GM04504 (cell line): ENCODE measurements at regions not wholly inside any gene's neighbourhood (a gene's known extent, or its start where the extent isn't known, plus 50 kb on each side); places are given as distances from the start of the nearest gene placed in this dataset.

Source experiments
- DNase-seq: peaks from one replicate; pipeline ENCODE4 v3.0.0-alpha.2; 2012; ENCODE audit warnings: low read depth

DNA sequence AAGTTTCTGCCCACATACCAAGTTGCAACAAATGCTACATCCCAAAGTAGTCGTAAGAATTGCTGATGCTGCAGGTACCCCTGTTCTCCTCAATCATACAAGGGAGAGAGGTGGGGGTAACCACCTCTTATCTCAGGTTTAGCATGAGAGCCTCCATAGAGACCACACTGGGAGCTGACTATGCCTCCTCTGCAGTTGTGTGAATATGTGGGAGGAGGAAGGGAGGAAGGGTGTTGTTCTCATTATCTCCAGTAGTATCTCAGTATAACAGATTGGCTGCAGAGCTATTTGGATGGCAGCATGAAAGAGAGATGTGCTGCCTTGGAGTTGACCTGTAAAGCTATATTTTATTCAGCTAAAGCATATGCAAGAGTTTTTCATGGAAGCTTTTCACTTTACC is 690.7 kb downstream of the KCNJ3 start:
- no peak for DNase-seq

DNA sequence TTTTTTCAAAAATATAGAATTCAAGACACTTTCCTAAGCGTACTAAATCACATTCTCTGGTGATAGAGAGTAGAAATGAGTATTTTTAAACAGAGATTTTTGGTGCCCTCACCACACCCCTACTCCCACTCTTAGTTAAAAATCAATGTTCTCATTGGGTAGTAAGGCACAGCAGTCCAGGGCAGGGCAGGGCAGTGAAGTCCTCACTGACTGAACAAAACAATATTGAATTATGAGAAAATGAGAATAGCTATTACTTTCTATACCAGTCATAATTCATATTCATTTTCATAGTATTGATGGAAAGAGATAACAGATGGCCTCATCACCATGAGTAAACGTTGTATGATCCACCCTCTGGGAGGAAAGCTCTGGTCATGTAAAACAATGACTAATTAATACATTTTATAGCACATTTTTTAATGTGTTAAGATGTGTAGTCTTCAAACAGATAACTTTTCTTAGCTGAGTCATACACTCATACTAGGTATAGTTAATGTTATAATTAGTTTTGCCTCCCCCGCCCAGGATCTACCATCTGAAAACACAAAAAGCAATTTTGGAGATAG is 686.1 kb downstream of the KCNJ3 start:
- no peak for DNase-seq

DNA sequence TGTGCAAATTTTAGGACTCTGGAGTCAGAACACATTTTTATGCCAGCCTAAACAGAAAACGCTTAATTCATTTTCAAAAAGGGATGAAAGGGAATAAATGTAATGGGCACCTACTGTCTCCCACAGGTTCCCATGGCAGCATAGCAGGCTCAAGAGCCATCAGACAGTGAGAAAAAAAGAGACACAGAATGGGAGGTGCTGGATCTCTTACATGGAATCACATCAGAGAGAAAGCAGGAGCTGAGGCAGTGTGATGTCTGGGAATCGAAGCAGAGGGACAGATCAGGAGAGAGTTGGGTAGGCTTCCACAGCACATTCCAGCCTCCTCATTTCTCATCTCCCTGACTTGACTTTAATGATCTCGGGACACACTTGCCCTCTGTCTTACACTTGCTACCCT is 684.3 kb downstream of the KCNJ3 start:
- no peak for DNase-seq

DNA sequence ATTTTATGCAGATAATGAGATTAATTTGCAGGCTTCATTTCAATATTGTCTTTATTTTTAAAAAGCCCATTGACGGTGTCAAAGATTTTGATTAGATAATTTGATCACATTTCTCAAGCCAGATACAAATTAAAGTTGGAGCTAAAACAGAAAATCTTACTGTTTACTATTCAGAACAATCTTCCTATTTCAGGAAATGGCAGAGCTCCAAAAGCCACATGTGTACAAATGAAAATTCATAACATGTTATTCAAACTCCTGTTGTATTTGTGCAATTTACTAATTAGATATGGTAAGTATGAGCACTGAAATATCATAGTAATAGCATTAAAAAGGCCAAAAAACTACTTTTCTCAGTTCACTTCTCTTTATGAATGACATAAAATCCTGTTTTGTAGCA is 682.9 kb downstream of the KCNJ3 start:
- DNase-seq, result no peak

DNA sequence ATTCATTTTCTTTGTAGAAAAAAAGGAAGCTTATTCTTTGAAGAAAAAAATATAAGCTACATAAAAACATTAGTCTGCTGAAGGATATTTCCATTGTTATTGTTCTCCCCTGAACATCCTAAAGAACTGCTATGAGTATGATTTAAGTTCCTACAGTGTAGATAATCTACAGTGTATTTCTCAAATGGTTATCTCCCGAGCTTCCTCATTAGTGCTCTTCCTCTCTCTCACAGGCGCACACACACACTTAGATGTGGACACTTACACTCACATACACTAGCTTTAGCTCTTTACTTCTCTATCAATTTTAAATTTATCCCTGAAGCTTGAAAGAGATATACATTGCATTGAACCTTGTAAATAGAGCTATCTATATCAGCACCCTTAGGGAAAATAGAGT is 681.0 kb downstream of the KCNJ3 start:
- DNase-seq, result no peak

DNA sequence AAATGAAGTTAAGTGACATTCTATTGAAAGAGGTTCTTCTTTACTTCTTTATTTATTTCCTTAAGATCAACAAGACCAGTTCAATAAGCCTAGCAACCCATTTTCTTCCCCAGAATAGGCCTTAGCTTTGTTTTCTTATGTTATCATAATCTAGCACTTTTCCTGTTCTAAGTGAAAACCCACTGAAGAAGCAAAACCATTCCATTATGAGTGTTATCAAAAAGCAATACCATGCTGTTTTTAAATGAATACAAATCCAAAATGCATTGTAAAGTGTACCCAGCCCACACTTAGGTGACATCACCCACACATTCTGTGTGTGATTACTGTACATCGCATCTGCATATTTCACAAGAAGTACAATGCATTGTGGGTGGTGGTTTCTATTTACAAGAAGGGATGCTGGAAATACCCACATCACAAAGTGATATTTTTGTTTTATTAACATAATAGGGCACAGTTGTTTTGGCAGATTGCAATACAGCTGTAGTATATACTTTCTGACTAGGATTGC is 679.5 kb downstream of the KCNJ3 start:
- no peak for DNase-seq

DNA sequence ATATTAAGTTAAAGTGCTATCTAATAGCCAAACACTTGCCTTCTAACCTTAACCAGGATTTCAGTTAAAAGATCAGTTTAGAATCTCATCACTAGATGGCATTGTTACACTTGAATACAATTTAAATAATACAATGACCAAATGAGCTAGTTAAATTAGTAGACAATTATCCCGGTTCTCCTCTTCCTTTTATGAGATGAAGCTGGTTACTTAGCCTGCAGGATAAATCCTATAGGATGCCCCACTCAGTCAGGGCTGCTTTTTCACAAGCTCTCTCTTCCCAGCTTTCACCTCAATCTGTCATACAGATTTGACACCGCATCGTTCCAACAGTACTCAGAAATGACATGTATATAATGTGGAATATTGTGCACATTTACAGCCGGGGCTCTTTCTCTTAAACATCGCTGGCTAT is 678.8 kb downstream of the KCNJ3 start:
- DNase-seq, result no peak

DNA sequence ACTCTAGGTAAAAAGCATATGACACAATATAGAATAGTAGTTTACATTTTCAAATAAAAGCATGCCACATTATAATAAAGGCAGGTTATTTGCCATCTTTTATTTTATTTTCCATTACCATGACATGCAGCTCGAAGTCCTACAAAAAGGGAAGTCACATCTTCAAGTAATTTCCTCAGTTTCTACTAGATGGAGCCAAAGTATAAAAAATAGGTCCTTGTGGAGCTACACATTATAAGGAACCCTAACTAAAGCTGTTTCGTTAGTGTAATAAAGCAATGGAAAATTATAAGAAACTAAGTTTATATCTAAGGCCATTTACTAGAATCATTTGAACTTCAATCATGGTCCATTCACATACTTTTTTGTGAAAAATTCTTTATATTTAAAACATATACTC is 674.5 kb downstream of the KCNJ3 start:
- no peak for DNase-seq

DNA sequence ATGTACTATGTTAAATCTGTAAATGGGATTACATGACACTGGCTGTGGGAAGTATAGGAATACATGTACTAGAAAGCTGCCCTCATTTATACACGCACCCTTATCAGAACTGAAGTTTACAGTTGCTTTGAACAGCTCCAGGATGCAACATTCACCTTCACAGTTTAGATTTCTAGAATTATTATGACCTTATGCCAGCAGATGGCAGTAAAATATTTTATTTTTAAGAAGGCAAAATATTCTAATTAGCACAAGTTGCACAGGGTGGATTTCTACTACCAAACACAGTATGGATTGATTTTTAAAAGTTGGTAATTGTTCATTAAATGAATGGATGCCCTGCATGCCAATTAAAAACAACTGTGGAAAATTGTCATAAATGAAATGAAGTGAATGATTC is 670.4 kb downstream of the KCNJ3 start:
- DNase-seq, result no peak

DNA sequence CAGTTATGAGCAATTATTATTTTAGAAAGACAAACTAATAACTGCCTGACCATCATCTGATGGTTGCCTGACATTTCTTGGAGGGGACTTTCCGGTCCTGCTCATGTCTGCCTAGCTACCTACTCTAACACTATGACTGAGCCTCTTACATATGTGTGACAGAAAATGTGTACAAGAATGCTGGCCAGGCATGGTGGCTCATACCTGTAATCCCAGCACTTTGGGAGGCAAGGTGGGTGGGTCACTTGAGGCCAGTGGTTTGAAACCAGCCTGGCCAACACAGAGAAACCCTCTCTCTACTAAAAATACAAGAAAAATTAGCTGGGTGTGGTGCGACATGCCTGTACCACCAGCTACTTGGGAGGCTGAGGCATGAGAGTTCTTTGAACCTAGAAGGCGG is 666.3 kb downstream of the KCNJ3 start:
- no peak for DNase-seq

DNA sequence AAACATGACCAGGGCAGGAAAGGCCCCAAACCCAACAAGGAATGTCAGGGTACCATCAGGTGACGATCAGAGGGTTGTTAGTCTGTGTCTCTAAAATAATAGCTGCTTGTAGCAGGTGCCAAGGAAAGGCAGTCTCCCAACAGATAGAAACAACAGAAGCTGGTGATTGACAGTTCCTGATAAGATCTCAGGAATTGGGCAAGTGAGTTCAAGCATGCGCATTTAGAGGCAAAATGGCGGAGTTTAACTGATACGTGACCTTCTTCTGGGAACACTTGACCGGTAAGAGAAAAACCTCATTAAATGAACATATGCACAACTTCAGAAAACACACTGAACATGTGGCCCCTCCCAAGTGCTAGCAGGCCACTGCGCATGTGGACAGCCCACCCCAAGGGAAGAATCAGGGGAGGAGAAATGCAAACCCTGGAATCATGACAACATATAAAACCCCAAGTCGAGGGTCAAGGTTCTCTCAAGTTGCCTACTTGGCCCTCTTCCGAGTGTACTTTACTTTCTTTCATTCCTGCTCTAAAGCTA is 664.9 kb downstream of the KCNJ3 start:
- DNase-seq, result no peak

DNA sequence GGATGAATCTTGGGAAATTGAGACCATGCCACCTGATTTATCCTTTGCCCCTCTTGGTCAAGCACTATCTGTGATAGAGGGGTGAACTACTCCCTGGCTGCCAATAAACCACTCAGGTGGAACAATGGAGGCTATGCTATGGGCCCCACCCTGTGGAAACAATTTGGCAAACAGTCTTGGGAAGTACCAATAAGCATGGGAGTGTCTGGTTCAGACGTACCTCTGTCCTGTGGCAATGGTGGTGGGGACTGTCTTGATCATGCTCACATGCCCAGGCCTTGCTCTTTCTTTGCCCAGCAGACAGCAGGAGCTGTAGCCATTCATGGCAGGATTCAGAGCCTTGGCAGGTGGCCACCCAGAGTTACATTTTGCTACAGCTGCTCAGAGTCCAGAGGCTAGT is 658.7 kb downstream of the KCNJ3 start:
- no peak for DNase-seq

DNA sequence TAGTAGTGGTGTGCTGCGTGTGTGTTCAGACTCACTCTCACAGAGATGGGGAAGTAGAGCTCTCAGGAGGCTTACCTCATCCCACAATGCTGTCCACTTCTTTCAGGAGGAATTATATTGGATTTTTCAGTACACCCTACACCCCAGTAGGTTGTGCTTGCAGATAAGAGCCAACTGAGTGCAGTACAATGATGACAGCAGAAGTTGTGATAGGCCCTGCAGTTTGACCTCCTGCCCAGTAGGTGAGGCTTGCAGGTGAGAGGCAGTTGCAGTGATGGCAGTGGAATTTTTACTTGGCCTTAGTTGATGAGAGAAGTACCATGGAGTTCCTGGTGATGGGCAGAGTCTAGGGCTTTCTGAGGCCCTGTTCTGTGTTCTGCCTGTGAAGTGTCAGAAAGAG is 657.8 kb downstream of the KCNJ3 start:
- no peak for DNase-seq

DNA sequence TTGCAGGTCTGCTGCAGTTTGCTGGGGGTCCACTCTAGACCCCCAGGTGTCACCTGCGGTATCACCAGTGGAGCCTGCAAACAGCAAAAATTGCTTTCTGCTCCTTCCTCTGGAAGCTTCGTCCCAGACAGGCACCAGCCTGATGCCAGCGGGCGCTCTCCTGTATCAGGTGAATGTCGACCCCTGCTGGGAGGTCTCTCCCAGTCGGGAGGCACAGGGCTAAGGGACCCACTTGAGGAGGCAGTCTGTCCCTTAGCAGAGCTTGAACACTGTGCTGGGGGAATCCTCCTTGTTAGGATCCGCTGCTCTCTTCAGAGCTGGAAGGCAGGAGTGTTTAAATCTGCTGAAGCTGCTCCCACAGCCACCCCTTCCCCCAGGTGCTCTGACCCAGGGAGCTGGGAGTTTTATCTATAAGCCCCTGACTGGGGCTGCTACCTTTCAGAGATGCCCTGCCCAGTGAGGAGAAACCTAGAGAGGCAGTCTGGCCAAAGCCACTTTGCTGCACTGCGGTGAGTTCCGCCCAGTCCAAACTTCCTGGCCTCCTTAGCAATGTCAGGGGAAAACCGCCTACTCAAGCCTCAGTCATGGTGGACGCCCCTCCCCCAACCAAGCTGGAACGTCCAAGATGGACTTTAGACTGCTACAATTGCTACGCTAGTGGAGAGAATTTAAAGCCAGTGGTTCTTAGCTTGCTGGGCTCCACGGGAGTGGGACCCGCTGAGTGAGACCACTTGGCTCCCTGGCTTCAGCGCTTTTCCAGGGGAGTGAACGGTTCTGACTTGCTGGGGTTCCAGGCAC is 652.5 kb downstream of the KCNJ3 start:
- no peak for DNase-seq

DNA sequence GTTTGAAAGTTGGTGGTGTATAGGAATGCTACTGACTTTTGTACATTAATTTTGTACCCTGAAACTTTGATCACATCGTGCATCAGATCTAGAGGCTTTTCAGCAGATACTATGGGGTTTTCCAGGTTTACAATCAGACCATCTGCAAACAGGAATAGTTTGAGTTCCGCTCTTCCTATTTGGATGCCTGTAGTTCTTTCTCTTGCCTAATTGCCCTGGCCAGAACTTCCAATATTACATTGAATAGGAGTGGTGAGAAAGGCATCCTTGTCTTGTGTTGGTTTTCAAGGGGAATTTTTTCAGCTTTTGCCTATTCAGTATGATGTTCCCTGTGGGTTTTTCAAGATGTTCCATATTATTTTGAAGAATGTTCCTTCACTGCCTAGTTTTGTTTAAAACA is 633.5 kb downstream of the KCNJ3 start:
- DNase-seq, result no peak

DNA sequence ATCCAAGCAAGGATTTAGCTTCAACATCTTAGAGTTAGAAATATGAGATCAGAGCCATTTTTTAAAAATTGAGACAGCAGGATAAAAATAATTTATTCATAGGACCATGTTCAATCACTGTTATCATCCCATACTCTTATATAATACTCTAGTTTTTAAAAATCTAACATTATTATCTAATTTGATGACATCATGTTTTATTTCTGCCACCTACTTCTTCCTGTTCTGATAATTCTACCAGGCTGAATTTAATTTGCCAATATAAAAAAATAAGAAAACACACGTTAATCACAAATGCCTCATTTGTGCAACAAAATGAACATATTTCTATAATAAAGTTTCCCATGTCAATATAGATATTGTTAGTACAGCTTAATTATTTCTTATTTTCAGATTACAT is 621.7 kb downstream of the KCNJ3 start:
- no peak for DNase-seq

DNA sequence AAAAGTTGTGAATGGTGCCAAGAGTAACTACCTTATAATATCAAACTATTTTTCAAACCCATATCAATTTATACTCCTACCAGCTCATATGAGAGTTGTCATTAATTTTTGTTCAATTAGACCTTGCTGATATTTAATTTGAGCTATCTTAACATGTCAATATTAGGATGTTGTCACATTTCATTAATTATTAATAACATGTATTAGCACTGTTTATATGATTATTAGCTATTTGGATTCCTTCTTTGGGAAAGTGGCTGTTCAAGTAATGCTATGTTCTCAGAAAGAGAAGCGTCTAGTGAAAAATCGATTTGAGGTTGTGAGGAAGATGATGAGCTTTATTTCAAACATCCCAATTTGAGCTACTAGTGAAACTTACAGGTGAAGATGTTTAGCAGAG is 620.2 kb downstream of the KCNJ3 start:
- DNase-seq, result no peak

DNA sequence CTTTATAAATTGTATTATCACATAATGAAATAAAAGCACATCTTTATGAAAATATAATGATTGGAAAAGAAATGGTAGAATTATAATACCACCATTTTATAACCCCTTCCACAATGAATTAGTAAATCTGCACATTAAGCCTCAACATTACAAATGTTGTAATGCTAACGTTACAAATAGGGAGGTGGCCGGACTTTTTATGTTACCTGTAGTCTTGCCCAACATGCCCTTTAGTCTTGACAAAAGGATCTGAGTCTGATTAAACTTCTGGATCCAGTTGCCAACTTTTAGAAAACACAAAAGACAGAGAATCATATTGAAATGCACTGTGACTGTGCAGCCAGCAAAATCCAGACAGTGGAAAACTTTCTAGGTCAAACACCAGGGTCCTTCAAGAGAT is 617.3 kb downstream of the KCNJ3 start:
- no peak for DNase-seq

DNA sequence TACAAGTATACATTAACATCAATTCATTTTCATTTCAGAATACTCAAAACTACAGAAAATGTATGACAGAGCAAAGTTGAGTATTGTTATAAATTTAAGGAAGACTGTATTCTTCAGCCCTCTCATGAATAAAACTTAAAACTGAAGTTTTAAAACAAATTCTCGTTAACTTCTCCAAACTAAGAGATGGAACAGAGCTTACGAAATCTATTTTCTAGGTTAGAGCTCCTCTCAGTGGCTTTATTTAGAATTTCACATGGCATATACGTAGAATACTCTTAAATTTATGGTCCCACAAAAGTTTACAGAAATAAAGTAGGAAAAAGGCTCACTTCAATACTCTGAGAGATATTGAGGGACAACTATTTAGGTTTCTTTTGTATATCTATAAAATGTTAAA is 612.1 kb downstream of the KCNJ3 start:
- DNase-seq, result no peak

DNA sequence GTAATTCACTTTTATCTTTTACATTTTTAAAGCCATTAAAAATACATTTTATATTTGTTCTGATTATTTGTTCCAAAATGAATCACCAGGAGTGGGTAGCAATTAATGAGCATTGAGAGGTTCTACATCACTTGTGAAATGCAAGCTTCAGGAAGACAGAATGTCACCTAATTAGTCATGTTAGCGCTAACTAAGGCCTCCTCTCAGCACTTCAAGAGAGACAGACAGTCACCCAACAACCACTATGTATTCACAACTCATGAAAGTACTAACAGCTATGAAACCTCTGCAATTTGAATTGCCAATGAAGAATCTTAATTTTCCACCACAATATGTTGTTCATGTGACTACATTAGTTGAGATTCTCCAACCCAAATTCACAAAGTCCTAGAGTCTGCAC is 611.0 kb downstream of the KCNJ3 start:
- no peak for DNase-seq

DNA sequence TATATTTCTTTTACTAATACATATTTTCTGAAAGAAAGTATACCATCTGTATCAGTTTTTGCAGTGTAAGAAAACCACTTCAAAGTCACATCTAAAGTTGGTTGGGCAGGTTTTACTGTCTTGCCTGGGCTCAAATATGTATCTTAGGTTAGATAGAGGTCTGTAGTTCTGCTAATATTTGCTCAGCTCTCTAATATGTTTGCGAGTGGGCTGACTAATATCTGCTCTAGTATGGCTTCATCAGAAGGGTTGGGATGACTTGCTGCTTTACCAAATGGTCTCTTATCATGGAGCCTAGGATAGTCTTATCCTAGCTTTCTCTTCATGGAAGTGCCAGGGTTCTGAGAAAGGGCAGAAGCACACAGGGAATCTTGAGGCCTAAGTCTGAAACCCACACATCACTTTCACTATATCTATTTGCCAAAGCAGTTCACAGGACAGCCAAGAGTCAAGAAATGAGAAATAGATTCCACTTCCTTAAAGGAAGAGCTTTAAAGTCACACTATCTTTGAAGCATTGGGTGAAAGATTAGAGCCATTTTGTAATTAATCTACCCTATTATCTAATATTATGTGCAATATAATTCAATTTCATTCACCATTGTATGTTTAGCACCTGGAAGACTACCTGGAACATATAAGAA is 610.0 kb downstream of the KCNJ3 start:
- DNase-seq, result no peak

DNA sequence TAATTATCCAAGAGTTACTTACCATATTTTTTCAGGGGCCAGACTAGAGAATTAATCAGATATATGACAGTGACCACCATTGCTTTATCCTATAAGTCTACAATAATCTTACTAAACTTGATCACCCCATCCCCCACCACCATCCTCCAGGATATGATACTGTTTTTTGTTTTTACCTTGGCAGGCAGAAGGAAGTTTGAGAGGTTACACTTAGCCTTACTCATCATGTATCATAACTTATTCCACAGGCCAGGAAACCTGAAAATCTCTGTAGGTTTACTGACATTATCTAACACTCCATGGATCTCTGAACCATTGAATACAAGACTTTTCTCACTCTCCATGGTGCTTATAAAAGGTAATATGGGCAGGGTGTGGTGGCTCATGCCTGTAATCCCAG is 602.7 kb downstream of the KCNJ3 start:
- DNase-seq, result no peak

DNA sequence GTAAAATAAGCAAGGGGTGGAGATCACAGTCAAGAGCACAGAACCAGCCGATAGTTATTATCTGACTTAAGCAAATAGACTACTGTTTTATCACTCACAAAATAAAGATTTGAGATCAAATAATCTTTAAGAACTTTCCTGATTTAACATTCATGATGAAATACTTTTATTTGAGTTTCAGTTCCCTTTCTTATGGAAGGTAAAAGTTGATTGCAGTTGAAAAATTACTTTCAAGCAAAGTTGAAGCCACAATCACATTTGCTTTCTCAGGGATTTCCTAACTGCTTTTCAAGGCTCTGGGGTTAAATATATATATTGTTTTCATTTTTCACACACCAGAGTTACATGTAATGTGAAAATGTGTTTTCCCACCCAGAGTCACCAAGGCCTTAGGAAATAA is 599.5 kb downstream of the KCNJ3 start:
- DNase-seq, result no peak
